ACHN (cell line): ENCODE measurements at regions not wholly inside any gene's neighbourhood (a gene's known extent, or its start where the extent isn't known, plus 50 kb on each side); places are given as distances from the start of the nearest gene placed in this dataset.

Experiments used
- DNase-seq: peaks from one replicate; pipeline ENCODE4 v3.0.0-alpha.2; 2015
- in situ Hi-C: cut with HindIII; loops from 2 replicates; pipeline ENCODE4 v1.10.0; 2017; ENCODE audit warnings: low sequenced_read_pairs, low pct_ligation_motif_present, low pct_unique_long_range_greater_than_20kb

GRCh38 chr4:19293781-19294180 lies 957.9 kb upstream of the SLIT2 start:
- no peak for DNase-seq
- in situ Hi-C loops, result no loop called here

GRCh38 chr4:19293080-19293479 lies 958.6 kb upstream of the SLIT2 start:
- no peak for DNase-seq
- in situ Hi-C loops, result no loop called here

- in situ Hi-C loops, result no loop called here
- no peak for DNase-seq
Measured at GRCh38 chr4:19286924-19287323, 964.8 kb upstream of the SLIT2 start.

GRCh38 chr4:19285146-19285545 lies 966.6 kb upstream of the SLIT2 start:
- in situ Hi-C loops, result no loop called here
- no peak for DNase-seq

- in situ Hi-C loops, result no loop called here
- DNase-seq, result no peak
Measured at GRCh38 chr4:19278665-19279064, 973.0 kb upstream of the SLIT2 start.

- in situ Hi-C loops, result no loop called here
- no peak for DNase-seq
Measured at GRCh38 chr4:19266566-19266965, 985.1 kb upstream of the SLIT2 start.

GRCh38 chr4:19262467-19262866 lies 989.2 kb upstream of the SLIT2 start:
- DNase-seq, result no peak
- in situ Hi-C loops, result no loop called here

GRCh38 chr4:19260346-19260745 lies 991.4 kb upstream of the SLIT2 start:
- no peak for DNase-seq
- in situ Hi-C loops, result no loop called here

GRCh38 chr4:19259920-19260319 lies 991.8 kb upstream of the SLIT2 start:
- no peak for DNase-seq
- in situ Hi-C loops, result no loop called here

GRCh38 chr4:19256823-19257222 lies 994.9 kb upstream of the SLIT2 start:
- in situ Hi-C loops, result no loop called here
- DNase-seq, result no peak

- in situ Hi-C loops, result no loop called here
- no peak for DNase-seq
Measured at GRCh38 chr4:19254486-19254885, 997.2 kb upstream of the SLIT2 start.

- in situ Hi-C loops, result no loop called here
- no peak for DNase-seq
Measured at GRCh38 chr4:19248023-19248422, 1003.7 kb upstream of the SLIT2 start.

- in situ Hi-C loops, result no loop called here
- no peak for DNase-seq
Measured at GRCh38 chr4:19241895-19242294, 1009.8 kb upstream of the SLIT2 start.

- no peak for DNase-seq
- in situ Hi-C loops, result no loop called here
Measured at GRCh38 chr4:19239565-19239964, 1012.1 kb upstream of the SLIT2 start.

- no peak for DNase-seq
- in situ Hi-C loops, result no loop called here
Measured at GRCh38 chr4:19236473-19236872, 1015.2 kb upstream of the SLIT2 start.

- no peak for DNase-seq
- in situ Hi-C loops, result no loop called here
Measured at GRCh38 chr4:19230906-19231545, 1020.7 kb upstream of the SLIT2 start.

- no peak for DNase-seq
- in situ Hi-C loops, result no loop called here
Measured at GRCh38 chr4:19227701-19228100, 1024.0 kb upstream of the SLIT2 start.

- peak; percentile 49 for DNase-seq
- in situ Hi-C loops, result no loop called here
Measured at GRCh38 chr4:19224820-19225219, 1026.9 kb upstream of the SLIT2 start.

- DNase-seq, result no peak
- in situ Hi-C loops, result no loop called here
Measured at GRCh38 chr4:19216476-19216875, 1035.2 kb upstream of the SLIT2 start.

GRCh38 chr4:19214591-19215186 lies 1037.0 kb upstream of the SLIT2 start:
- DNase-seq, result no peak
- in situ Hi-C loops, result no loop called here

- no peak for DNase-seq
- in situ Hi-C loops, result no loop called here
Measured at GRCh38 chr4:19213388-19213787, 1038.3 kb upstream of the SLIT2 start.
